Right forelimb (tissue), 1 donor: ENCODE measurements at regions not wholly inside any gene's neighbourhood (a gene's known extent, or its start where the extent isn't known, plus 50 kb on each side); places are given as distances from the start of the nearest gene placed in this dataset.
A peak's percentile ranks its signal among the peaks of the same experiment; 100 is the strongest.

ENCODE experiments used
- DNase-seq: peaks from one replicate; pipeline ENCODE4 v3.0.0-alpha.2; 2018

DNA sequence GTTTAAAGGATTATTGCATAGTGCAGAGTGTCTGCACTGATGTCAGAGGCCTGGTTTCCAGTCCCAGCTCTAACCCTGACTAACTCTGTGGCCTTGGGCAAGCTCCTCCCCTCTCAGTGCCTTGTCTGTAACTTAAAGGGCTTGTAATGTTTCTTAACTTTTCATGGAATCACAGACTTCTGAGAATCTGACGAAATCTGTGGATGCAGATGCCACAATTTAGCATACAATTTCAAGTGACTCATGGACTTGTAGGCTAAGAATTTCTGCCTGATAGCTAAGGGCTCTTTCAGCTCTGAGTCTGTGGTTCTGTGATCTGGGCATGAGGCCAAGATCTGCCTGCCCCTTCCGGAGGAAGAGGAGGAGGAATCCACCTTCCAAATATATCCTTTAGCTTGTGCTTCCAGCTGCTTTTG, 236.9 kb downstream of the AR start:
- DNase-seq, result peak; percentile 56

DNA sequence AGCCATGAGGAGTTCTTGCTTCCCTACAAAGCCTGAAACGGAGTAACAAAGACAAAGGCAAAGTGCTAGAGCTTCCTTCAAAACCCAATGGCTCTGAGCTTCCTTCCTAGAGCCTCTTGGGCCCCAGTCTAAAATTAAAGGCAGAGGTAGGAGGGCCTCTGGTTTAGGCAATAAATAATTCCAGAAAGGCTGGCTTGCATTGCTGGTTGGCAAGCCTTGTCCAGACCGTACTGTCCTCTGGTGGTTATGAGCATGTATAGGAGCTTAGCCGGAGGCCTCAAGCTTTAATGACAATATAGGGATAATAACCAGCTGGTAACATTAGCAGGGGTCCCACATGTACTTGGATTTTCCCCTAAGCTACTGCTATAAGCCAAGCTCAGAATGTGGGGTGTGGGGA, 237.3 kb downstream of the AR start:
- no peak for DNase-seq

DNA sequence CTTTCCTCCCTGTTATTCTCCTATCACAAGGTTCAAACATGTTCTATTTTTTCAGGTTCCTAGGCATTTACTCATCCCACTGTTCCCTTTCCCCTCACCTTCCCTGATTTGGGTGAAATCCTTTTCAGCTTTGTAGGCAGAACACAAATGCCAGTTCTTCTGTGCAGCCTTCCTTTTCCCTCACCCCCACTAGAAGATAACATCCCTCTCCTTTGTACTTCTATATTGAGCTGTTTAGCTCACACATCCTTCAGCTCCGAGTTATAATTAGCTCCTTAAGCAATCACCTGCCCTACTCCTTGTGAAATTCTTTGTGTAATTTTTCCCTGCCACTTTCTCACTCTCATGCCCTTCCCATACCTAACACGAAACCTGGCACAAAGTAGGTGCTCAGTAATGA, 240.9 kb downstream of the AR start:
- no peak for DNase-seq

DNA sequence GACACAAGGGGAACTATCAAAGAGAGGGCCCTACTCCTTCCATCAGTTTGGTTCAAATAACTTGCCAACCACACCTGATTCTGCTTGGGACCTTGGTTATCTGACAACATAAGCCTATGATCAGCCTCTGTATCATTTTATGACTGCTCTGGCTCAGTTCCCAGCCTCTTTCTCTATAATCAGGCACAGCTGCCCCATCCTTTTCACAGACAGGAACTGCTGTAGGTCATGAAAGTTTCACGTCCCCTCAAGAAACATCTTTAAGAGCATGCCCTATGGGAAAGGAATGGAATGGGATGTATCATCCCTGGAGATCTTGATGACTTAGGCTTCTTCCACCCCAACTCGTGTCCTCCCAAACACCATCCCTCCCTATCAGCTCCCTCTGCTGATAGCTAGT, 243.4 kb downstream of the AR start:
- no peak for DNase-seq

DNA sequence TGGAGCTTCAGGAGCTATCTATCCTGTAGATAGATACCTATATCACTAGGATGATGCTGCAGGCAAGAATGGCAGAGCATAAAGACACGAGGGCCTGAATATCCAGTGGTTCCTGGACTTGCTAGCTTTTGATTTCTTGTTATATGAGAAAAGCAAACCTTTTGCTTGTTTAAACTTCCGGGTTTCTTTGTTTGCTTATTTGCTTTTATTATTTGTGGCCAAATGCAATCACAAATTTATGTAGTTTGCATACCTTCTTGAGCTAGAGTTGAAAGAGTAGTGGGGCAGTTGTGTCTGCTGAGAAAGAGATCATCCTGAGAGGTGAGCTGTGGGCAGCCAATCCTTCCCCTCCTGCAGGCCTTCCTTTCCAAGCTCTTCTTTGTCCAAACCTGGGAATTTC, 245.7 kb downstream of the AR start:
- DNase-seq, result no peak
